GM23338 (cell line): ENCODE measurements at regions not wholly inside any gene's neighbourhood (a gene's known extent, or its start where the extent isn't known, plus 50 kb on each side); places are given as distances from the start of the nearest gene placed in this dataset.

Source experiments
- EZH2 ChIP-seq: fragments of 200-600 bp; sonication (generic); IDR thresholded peaks from one replicate; pipeline ENCODE4 v1.8.0; 2017; ENCODE audit warnings: antibody characterized with exemption, mild to moderate bottlenecking, low read depth; ENCODE audit not compliant: unreplicated experiment
- NANOG ChIP-seq: IDR thresholded peaks from 2 replicates; pipeline ENCODE4 v1.6.1; 2016; ENCODE audit warnings: antibody characterized with exemption, borderline replicate concordance
- POLR2AphosphoS5 ChIP-seq: IDR thresholded peaks from 2 replicates; pipeline ENCODE4 v1.6.1; 2016; ENCODE audit warnings: antibody characterized with exemption, low read depth
- TF ChIP-seq, protein P1 (sequence below), 2 experiments: fragments of 200-600 bp in 1 of 2; sonication (generic) in 1 of 2; conservative IDR thresholded peaks; 2 replicates each; pipeline versions ENCODE4 v1.5.1 to v1.6.1; 2016 to 2017; ENCODE audit warnings: antibody characterized with exemption in 2 of 2, low read depth in 2 of 2, mild to moderate bottlenecking in 2 of 2, moderate library complexity in 1 of 2
- TF ChIP-seq, protein P2 (sequence below): IDR thresholded peaks from 2 replicates; pipeline ENCODE4 v1.6.1; 2016; ENCODE audit warnings: antibody characterized with exemption

DNA sequence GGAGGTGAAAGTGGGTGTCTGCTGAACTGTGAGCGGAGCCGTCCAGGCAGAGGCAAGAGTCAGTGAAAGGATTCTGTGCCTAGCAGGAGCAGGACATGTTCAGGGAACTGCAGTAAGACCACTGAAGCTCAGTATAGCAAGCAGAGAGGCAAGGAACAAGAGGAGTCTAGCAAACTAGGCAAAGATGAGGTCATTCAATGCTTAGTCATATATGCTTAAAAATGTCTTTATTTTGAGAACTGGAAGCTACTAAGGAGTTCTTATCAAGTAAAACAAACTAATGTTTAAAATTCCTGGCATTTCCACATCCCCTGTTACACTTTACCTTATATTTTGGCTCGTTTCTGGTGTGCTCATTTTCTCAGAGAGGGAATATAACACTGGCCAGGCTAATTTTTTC is 913.4 kb downstream of the CBLN2 start:
- TF ChIP-seq NANOG: no peak
- TF ChIP-seq POLR2AphosphoS5: no peak
- TF ChIP-seq, protein P1, sequence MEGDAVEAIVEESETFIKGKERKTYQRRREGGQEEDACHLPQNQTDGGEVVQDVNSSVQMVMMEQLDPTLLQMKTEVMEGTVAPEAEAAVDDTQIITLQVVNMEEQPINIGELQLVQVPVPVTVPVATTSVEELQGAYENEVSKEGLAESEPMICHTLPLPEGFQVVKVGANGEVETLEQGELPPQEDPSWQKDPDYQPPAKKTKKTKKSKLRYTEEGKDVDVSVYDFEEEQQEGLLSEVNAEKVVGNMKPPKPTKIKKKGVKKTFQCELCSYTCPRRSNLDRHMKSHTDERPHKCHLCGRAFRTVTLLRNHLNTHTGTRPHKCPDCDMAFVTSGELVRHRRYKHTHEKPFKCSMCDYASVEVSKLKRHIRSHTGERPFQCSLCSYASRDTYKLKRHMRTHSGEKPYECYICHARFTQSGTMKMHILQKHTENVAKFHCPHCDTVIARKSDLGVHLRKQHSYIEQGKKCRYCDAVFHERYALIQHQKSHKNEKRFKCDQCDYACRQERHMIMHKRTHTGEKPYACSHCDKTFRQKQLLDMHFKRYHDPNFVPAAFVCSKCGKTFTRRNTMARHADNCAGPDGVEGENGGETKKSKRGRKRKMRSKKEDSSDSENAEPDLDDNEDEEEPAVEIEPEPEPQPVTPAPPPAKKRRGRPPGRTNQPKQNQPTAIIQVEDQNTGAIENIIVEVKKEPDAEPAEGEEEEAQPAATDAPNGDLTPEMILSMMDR (conservative IDR thresholded peaks at IDR 0.05; ENCODE audit: low read depth in 2 of 2): no peak
- TF ChIP-seq EZH2: no peak
- TF ChIP-seq, protein P2, sequence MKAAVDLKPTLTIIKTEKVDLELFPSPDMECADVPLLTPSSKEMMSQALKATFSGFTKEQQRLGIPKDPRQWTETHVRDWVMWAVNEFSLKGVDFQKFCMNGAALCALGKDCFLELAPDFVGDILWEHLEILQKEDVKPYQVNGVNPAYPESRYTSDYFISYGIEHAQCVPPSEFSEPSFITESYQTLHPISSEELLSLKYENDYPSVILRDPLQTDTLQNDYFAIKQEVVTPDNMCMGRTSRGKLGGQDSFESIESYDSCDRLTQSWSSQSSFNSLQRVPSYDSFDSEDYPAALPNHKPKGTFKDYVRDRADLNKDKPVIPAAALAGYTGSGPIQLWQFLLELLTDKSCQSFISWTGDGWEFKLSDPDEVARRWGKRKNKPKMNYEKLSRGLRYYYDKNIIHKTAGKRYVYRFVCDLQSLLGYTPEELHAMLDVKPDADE: no peak
